ENCODE measurements at regions not wholly inside any gene's neighbourhood (a gene's known extent, or its start where the extent isn't known, plus 50 kb on each side); places are given as distances from the start of the nearest gene placed in this dataset.

DNA sequence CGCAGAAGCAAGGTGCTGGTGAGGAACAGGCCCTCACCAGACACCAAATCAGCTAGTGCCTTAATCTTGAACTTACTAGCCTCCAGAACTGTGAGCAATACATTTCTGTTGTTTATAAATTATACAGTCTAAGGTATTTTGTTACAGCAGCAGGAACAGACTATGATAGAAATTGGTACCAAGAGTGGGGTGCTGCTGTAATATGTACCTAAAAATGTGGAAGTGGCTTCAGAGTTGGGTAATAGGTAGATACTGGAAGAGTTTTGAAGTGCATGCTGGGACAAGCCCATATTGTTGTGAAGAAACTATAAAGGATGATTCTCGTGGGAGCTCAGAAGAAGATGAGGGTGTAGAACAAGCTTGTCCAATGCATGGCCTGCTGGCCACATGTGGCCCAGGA, 866.8 kb downstream of the C6orf118 start:
- H3K9me3 Mint-ChIP-seq = peaks cover 14 to 18% of the 10 kb centered on the region in 2 experiments

More for the DNA sequence above, 866.8 kb downstream of the C6orf118 start:
- H3K36me3 Mint-ChIP-seq (ENCODE audit: insufficient read depth in 1 of 3, low read depth in 3 of 3) = peaks cover 12 to 26% (median 17%) of the 10 kb centered on the region in 3 experiments
- H2AFZ ChIP-seq (ENCODE audit: low read length) = no peak overlapping the region
- no peak overlapping the region for H3K27ac Mint-ChIP-seq
- no peaks in the 10 kb centered on the region for H3K79me2 ChIP-seq (ENCODE audit: insufficient read depth, low read length)
- H2AK5ac ChIP-seq (ENCODE audit: insufficient read length, low read length) = no peak overlapping the region
- no peak overlapping the region for H3K18ac ChIP-seq (ENCODE audit: insufficient read length, low read depth, low read length)
- no CpG with 5 or more reads among the region's 2 CpGs for WGBS (ENCODE audit: extremely low coverage, insufficient read length, low lambda C conversion rate)
- no peak overlapping the region for H2BK5ac ChIP-seq (ENCODE audit: insufficient read length, low read length)
- no peak overlapping the region for H3K23ac ChIP-seq (ENCODE audit: insufficient read length, low read depth, low read length)
- no peak overlapping the region for H3K4ac ChIP-seq (ENCODE audit: low read depth, low read length)
- no peak overlapping the region for H2BK20ac ChIP-seq (ENCODE audit: low read depth, low read length, poor library complexity, severe bottlenecking)
- DNase-seq = no peak
- H2BK12ac ChIP-seq (ENCODE audit: insufficient read length, low read depth, low read length) = no peak overlapping the region
- no peak overlapping the region for H3T11ph ChIP-seq (ENCODE audit: low read length)
- no peak overlapping the region for H4K5ac ChIP-seq (ENCODE audit: insufficient read length, low read depth, low read length)
- H3K27ac ChIP-seq (ENCODE audit: insufficient read length, low read depth, low read length) = no peak overlapping the region
- peaks cover 6 to 8% of the 10 kb centered on the region in 2 experiments; a peak in 3 of 4 replicates for H3K4me1 Mint-ChIP-seq
- no peaks in the 10 kb centered on the region for H3K27me3 ChIP-seq (ENCODE audit: insufficient read depth, low read length)
- H3K27me3 Mint-ChIP-seq (ENCODE audit: low read depth) = no peaks in the 10 kb centered on the region
- no peak overlapping the region for H3K4me3 Mint-ChIP-seq
- H3K9me3 ChIP-seq (ENCODE audit: control insufficient read depth, low read depth, low read length) = no peaks in the 10 kb centered on the region
- H3K23me2 ChIP-seq (ENCODE audit: insufficient read length, low read depth, low read length, poor library complexity, severe bottlenecking) = no peaks in the 10 kb centered on the region
- H2BK15ac ChIP-seq (ENCODE audit: low read depth, low read length) = no peak overlapping the region
- TF ChIP-seq, protein P1, sequence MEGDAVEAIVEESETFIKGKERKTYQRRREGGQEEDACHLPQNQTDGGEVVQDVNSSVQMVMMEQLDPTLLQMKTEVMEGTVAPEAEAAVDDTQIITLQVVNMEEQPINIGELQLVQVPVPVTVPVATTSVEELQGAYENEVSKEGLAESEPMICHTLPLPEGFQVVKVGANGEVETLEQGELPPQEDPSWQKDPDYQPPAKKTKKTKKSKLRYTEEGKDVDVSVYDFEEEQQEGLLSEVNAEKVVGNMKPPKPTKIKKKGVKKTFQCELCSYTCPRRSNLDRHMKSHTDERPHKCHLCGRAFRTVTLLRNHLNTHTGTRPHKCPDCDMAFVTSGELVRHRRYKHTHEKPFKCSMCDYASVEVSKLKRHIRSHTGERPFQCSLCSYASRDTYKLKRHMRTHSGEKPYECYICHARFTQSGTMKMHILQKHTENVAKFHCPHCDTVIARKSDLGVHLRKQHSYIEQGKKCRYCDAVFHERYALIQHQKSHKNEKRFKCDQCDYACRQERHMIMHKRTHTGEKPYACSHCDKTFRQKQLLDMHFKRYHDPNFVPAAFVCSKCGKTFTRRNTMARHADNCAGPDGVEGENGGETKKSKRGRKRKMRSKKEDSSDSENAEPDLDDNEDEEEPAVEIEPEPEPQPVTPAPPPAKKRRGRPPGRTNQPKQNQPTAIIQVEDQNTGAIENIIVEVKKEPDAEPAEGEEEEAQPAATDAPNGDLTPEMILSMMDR (conservative IDR thresholded peaks at IDR 0.05) = no peak
- H3K79me1 ChIP-seq (ENCODE audit: insufficient read depth, low read depth, low read length, poor library complexity, severe bottlenecking) = no peaks in the 10 kb centered on the region
- no peak overlapping the region for H4K91ac ChIP-seq (ENCODE audit: insufficient read length, low read depth, low read length)
- H4K20me1 ChIP-seq (ENCODE audit: control insufficient read depth, insufficient read depth, insufficient read length) = no peaks in the 10 kb centered on the region
- no peak overlapping the region for H4K8ac ChIP-seq (replicated peaks; ENCODE audit: insufficient read length, low read depth, low read length)
- no peaks in the 10 kb centered on the region for H3K4me1 ChIP-seq (ENCODE audit: insufficient read depth, low read length)
- H3K56ac ChIP-seq (ENCODE audit: insufficient read length, low read depth, low read length) = no peak overlapping the region
- H3K14ac ChIP-seq (ENCODE audit: insufficient read depth, low read length) = no peak overlapping the region
- no peak overlapping the region for H3K4me2 ChIP-seq (ENCODE audit: insufficient read depth, insufficient read length, low read length)
- no peak overlapping the region for H3K9ac ChIP-seq (ENCODE audit: extremely low read depth, insufficient read length, low read length)
- H2BK120ac ChIP-seq (ENCODE audit: low read depth, low read length, poor library complexity, severe bottlenecking) = no peak overlapping the region

Data from H9 (cell line).